Neural progenitor cell (in vitro differentiated cells): ENCODE measurements at regions not wholly inside any gene's neighbourhood (a gene's known extent, or its start where the extent isn't known, plus 50 kb on each side); places are given as distances from the start of the nearest gene placed in this dataset.

Experiments used
- CTCF ChIP-seq: fragments of 200-600 bp; sonication (generic); IDR thresholded peaks from 2 replicates; pipeline ENCODE4 v1.5.1; 2017; ENCODE audit warnings: antibody characterized with exemption, mild to moderate bottlenecking
- EZH2 ChIP-seq: fragments of 200-600 bp; sonication (generic); IDR thresholded peaks from 2 replicates; pipeline ENCODE4 v1.6.1; 2017; ENCODE audit warnings: antibody characterized with exemption, mild to moderate bottlenecking, moderate library complexity
- EZH2phosphoT487 ChIP-seq: fragments of 200-600 bp; sonication (generic); IDR thresholded peaks from 2 replicates; pipeline ENCODE4 v1.6.1; 2017; ENCODE audit warnings: antibody characterized with exemption

GRCh38 chr12:30501718-30502117 lies 194.0 kb downstream of the IPO8 start:
- no peak for TF ChIP-seq CTCF
- TF ChIP-seq EZH2: no peak
- TF ChIP-seq EZH2phosphoT487: no peak
